T-helper 1 cell treated with Interleukin-12 subunit alpha and Interleukin-12 subunit beta and Interleukin-4 antibody, amounts not matched to agents 30 μg/mL and 1 μg/mL, for 36 hours (primary cell): ENCODE measurements at regions not wholly inside any gene's neighbourhood (a gene's known extent, or its start where the extent isn't known, plus 50 kb on each side); places are given as distances from the start of the nearest gene placed in this dataset.

Source experiments
- H3K27ac Mint-ChIP-seq: one replicate; pipeline ENCODE4 v1.8.0; 2021; ENCODE audit warnings: mild to moderate bottlenecking, mixed read lengths
- H3K27me3 Mint-ChIP-seq: one replicate; pipeline ENCODE4 v1.8.0; 2021; ENCODE audit warnings: low read depth, mixed read lengths
- H3K36me3 Mint-ChIP-seq: one replicate; pipeline ENCODE4 v1.8.0; 2021; ENCODE audit warnings: low read depth, mixed read lengths
- H3K4me1 Mint-ChIP-seq: one replicate; pipeline ENCODE4 v1.8.0; 2021; ENCODE audit warnings: low read depth, mixed read lengths
- H3K4me3 Mint-ChIP-seq: one replicate; pipeline ENCODE4 v1.8.0; 2021; ENCODE audit warnings: mild to moderate bottlenecking, moderate library complexity, mixed read lengths
- H3K9me3 Mint-ChIP-seq: one replicate; pipeline ENCODE4 v1.8.0; 2021; ENCODE audit warnings: mixed read lengths

- no peaks in the 10 kb centered on the region for H3K9me3 Mint-ChIP-seq
- H3K4me3 Mint-ChIP-seq: no peak overlapping the region
- no peak overlapping the region for H3K27ac Mint-ChIP-seq
- H3K27me3 Mint-ChIP-seq: no peaks in the 10 kb centered on the region
- H3K36me3 Mint-ChIP-seq: no peaks in the 10 kb centered on the region
- no peaks in the 10 kb centered on the region for H3K4me1 Mint-ChIP-seq
Observed at GRCh38 chr7:13288516-13288915, 601.1 kb downstream of the ARL4A start.

GRCh38 chr7:13290975-13291374 lies 603.5 kb downstream of the ARL4A start:
- Mint-ChIP-seq H3K9me3 (no peaks in the 10 kb centered on the region), H3K4me1 (no peaks in the 10 kb centered on the region), H3K36me3 (no peaks in the 10 kb centered on the region), H3K27ac (no peak overlapping the region), H3K4me3 (no peak overlapping the region), H3K27me3 (no peaks in the 10 kb centered on the region)

GRCh38 chr7:13293264-13294002 lies 606.0 kb downstream of the ARL4A start:
- Mint-ChIP-seq H3K27ac (no peak overlapping the region), H3K36me3 (no peaks in the 10 kb centered on the region), H3K4me3 (no peak overlapping the region), H3K9me3 (no peaks in the 10 kb centered on the region), H3K4me1 (no peaks in the 10 kb centered on the region), H3K27me3 (no peaks in the 10 kb centered on the region)

GRCh38 chr7:13307040-13307439 lies 619.6 kb downstream of the ARL4A start:
- H3K4me3 Mint-ChIP-seq: no peak overlapping the region
- H3K9me3 Mint-ChIP-seq: peaks cover 8% of the 10 kb centered on the region
- no peak overlapping the region for H3K27ac Mint-ChIP-seq
- no peaks in the 10 kb centered on the region for H3K27me3 Mint-ChIP-seq
- H3K36me3 Mint-ChIP-seq: no peaks in the 10 kb centered on the region
- no peaks in the 10 kb centered on the region for H3K4me1 Mint-ChIP-seq

- H3K36me3 Mint-ChIP-seq: no peaks in the 10 kb centered on the region
- H3K4me1 Mint-ChIP-seq: no peaks in the 10 kb centered on the region
- no peaks in the 10 kb centered on the region for H3K27me3 Mint-ChIP-seq
- peaks cover 20% of the 10 kb centered on the region for H3K9me3 Mint-ChIP-seq
- no peak overlapping the region for H3K4me3 Mint-ChIP-seq
- no peak overlapping the region for H3K27ac Mint-ChIP-seq
Observed at GRCh38 chr7:13308423-13308822, 621.0 kb downstream of the ARL4A start.

GRCh38 chr7:13309535-13309934 lies 622.1 kb downstream of the ARL4A start:
- no peaks in the 10 kb centered on the region for H3K4me1 Mint-ChIP-seq
- H3K27ac Mint-ChIP-seq: no peak overlapping the region
- peaks cover 22% of the 10 kb centered on the region for H3K9me3 Mint-ChIP-seq
- H3K27me3 Mint-ChIP-seq: no peaks in the 10 kb centered on the region
- H3K4me3 Mint-ChIP-seq: no peak overlapping the region
- H3K36me3 Mint-ChIP-seq: no peaks in the 10 kb centered on the region

- Mint-ChIP-seq H3K4me1 (no peaks in the 10 kb centered on the region), H3K27ac (no peak overlapping the region), H3K4me3 (no peak overlapping the region), H3K36me3 (no peaks in the 10 kb centered on the region), H3K9me3 (peaks cover 22% of the 10 kb centered on the region), H3K27me3 (no peaks in the 10 kb centered on the region)
Observed at GRCh38 chr7:13312307-13312706, 624.9 kb downstream of the ARL4A start.

GRCh38 chr7:13320333-13320732 lies 632.9 kb downstream of the ARL4A start:
- Mint-ChIP-seq H3K4me1 (no peaks in the 10 kb centered on the region), H3K4me3 (no peak overlapping the region), H3K36me3 (no peaks in the 10 kb centered on the region), H3K27me3 (no peaks in the 10 kb centered on the region), H3K9me3 (no peaks in the 10 kb centered on the region), H3K27ac (no peak overlapping the region)

- Mint-ChIP-seq H3K36me3 (no peaks in the 10 kb centered on the region), H3K27me3 (no peaks in the 10 kb centered on the region), H3K4me1 (no peaks in the 10 kb centered on the region), H3K27ac (no peak overlapping the region), H3K9me3 (no peaks in the 10 kb centered on the region), H3K4me3 (no peak overlapping the region)
Observed at GRCh38 chr7:13321316-13321715, 633.9 kb downstream of the ARL4A start.

GRCh38 chr7:13322126-13322525 lies 634.7 kb downstream of the ARL4A start:
- Mint-ChIP-seq H3K27me3 (no peaks in the 10 kb centered on the region), H3K4me1 (no peaks in the 10 kb centered on the region), H3K4me3 (no peak overlapping the region), H3K27ac (no peak overlapping the region), H3K9me3 (no peaks in the 10 kb centered on the region), H3K36me3 (no peaks in the 10 kb centered on the region)

GRCh38 chr7:13327669-13328068 lies 640.2 kb downstream of the ARL4A start:
- Mint-ChIP-seq H3K36me3 (no peaks in the 10 kb centered on the region), H3K9me3 (no peaks in the 10 kb centered on the region), H3K27ac (no peak overlapping the region)

GRCh38 chr7:13333371-13333770 lies 645.9 kb downstream of the ARL4A start:
- no peaks in the 10 kb centered on the region for H3K9me3 Mint-ChIP-seq
- H3K27ac Mint-ChIP-seq: no peak overlapping the region
- no peaks in the 10 kb centered on the region for H3K27me3 Mint-ChIP-seq
- H3K4me1 Mint-ChIP-seq: no peaks in the 10 kb centered on the region
- H3K4me3 Mint-ChIP-seq: no peak overlapping the region
- no peaks in the 10 kb centered on the region for H3K36me3 Mint-ChIP-seq

More at GRCh38 chr7:13327669-13328068, 640.2 kb downstream of the ARL4A start:
- H3K4me1 Mint-ChIP-seq: no peaks in the 10 kb centered on the region
- no peak overlapping the region for H3K4me3 Mint-ChIP-seq
- H3K27me3 Mint-ChIP-seq: no peaks in the 10 kb centered on the region

- no peaks in the 10 kb centered on the region for H3K4me1 Mint-ChIP-seq
- no peak overlapping the region for H3K27ac Mint-ChIP-seq
- no peaks in the 10 kb centered on the region for H3K9me3 Mint-ChIP-seq
- no peaks in the 10 kb centered on the region for H3K36me3 Mint-ChIP-seq
- no peak overlapping the region for H3K4me3 Mint-ChIP-seq
- H3K27me3 Mint-ChIP-seq: no peaks in the 10 kb centered on the region
Observed at GRCh38 chr7:13336227-13336626, 648.8 kb downstream of the ARL4A start.

GRCh38 chr7:13352677-13353076 lies 636.8 kb downstream of the ETV1 start:
- H3K9me3 Mint-ChIP-seq: no peaks in the 10 kb centered on the region
- H3K27ac Mint-ChIP-seq: no peak overlapping the region
- no peak overlapping the region for H3K4me3 Mint-ChIP-seq
- no peaks in the 10 kb centered on the region for H3K27me3 Mint-ChIP-seq
- no peaks in the 10 kb centered on the region for H3K4me1 Mint-ChIP-seq
- H3K36me3 Mint-ChIP-seq: no peaks in the 10 kb centered on the region

- no peaks in the 10 kb centered on the region for H3K4me1 Mint-ChIP-seq
- H3K27me3 Mint-ChIP-seq: no peaks in the 10 kb centered on the region
- no peaks in the 10 kb centered on the region for H3K36me3 Mint-ChIP-seq
- H3K9me3 Mint-ChIP-seq: no peaks in the 10 kb centered on the region
- H3K4me3 Mint-ChIP-seq: no peak overlapping the region
- H3K27ac Mint-ChIP-seq: no peak overlapping the region
Observed at GRCh38 chr7:13359656-13360055, 629.8 kb downstream of the ETV1 start.

- no peaks in the 10 kb centered on the region for H3K36me3 Mint-ChIP-seq
Observed at GRCh38 chr7:13386741-13387140, 602.7 kb downstream of the ETV1 start.

More at GRCh38 chr7:13386741-13387140, 602.7 kb downstream of the ETV1 start:
- Mint-ChIP-seq H3K4me3 (no peak overlapping the region), H3K4me1 (no peaks in the 10 kb centered on the region), H3K9me3 (no peaks in the 10 kb centered on the region), H3K27ac (no peak overlapping the region), H3K27me3 (no peaks in the 10 kb centered on the region)
